SHP77 treated with DMSO at 0.1 percent for 48 hours (cell line): ENCODE measurements at regions not wholly inside any gene's neighbourhood (a gene's known extent, or its start where the extent isn't known, plus 50 kb on each side); places are given as distances from the start of the nearest gene placed in this dataset.

Experiments
- DNase-seq: peaks from one replicate; lab custom pipeline; 2025; lab: John Stamatoyannopoulos, UW

GRCh38 chr4:66023061-66023460 lies 352.8 kb upstream of the EPHA5 start:
- no peak for DNase-seq

- DNase-seq = no peak
Measured at GRCh38 chr4:66017671-66018070, 347.4 kb upstream of the EPHA5 start.

- no peak for DNase-seq
Measured at GRCh38 chr4:66016240-66016639, 346.0 kb upstream of the EPHA5 start.

GRCh38 chr4:66014146-66014765 lies 344.0 kb upstream of the EPHA5 start:
- DNase-seq = no peak

- DNase-seq = no peak
Measured at GRCh38 chr4:66000510-66001117, 330.3 kb upstream of the EPHA5 start.

GRCh38 chr4:65999518-65999871 lies 329.2 kb upstream of the EPHA5 start:
- DNase-seq = peak; percentile 34

- peak; percentile 38 for DNase-seq
Measured at GRCh38 chr4:65998807-65999517, 328.7 kb upstream of the EPHA5 start.

GRCh38 chr4:65983061-65983460 lies 312.8 kb upstream of the EPHA5 start:
- no peak for DNase-seq

- DNase-seq = no peak
Measured at GRCh38 chr4:65976287-65976686, 306.0 kb upstream of the EPHA5 start.

GRCh38 chr4:65973186-65973585 lies 302.9 kb upstream of the EPHA5 start:
- DNase-seq = no peak

GRCh38 chr4:65971686-65972085 lies 301.4 kb upstream of the EPHA5 start:
- DNase-seq = no peak

- DNase-seq = no peak
Measured at GRCh38 chr4:65968831-65969558, 298.7 kb upstream of the EPHA5 start.

GRCh38 chr4:65960751-65961150 lies 290.5 kb upstream of the EPHA5 start:
- DNase-seq = no peak

GRCh38 chr4:65954416-65954815 lies 284.1 kb upstream of the EPHA5 start:
- no peak for DNase-seq

- DNase-seq = no peak
Measured at GRCh38 chr4:65951177-65951576, 280.9 kb upstream of the EPHA5 start.

- DNase-seq = no peak
Measured at GRCh38 chr4:65943076-65943475, 272.8 kb upstream of the EPHA5 start.

- DNase-seq = no peak
Measured at GRCh38 chr4:65924843-65925242, 254.6 kb upstream of the EPHA5 start.

- DNase-seq = no peak
Measured at GRCh38 chr4:65923616-65924015, 253.3 kb upstream of the EPHA5 start.

GRCh38 chr4:65921180-65921579 lies 250.9 kb upstream of the EPHA5 start:
- DNase-seq = no peak

- DNase-seq = no peak
Measured at GRCh38 chr4:65918872-65919271, 248.6 kb upstream of the EPHA5 start.

GRCh38 chr4:65918212-65918611 lies 247.9 kb upstream of the EPHA5 start:
- DNase-seq = no peak

GRCh38 chr4:65917486-65917885 lies 247.2 kb upstream of the EPHA5 start:
- no peak for DNase-seq

- no peak for DNase-seq
Measured at GRCh38 chr4:65911720-65912119, 241.4 kb upstream of the EPHA5 start.
